22Rv1 (cell line): ENCODE measurements at regions not wholly inside any gene's neighbourhood (a gene's known extent, or its start where the extent isn't known, plus 50 kb on each side); places are given as distances from the start of the nearest gene placed in this dataset.

Source experiments
- CTCF ChIP-seq: fragments of 450-650 bp; IDR thresholded peaks from 2 replicates; pipeline ENCODE4 v1.5.1; 2017; ENCODE audit warnings: mild to moderate bottlenecking
- ZFX ChIP-seq: fragments of 450-650 bp; IDR thresholded peaks from 2 replicates; pipeline ENCODE4 v1.6.1; 2017; ENCODE audit warnings: antibody characterized with exemption, borderline replicate concordance

GRCh38 chr11:20243974-20244373 lies 83.7 kb upstream of the DBX1 start:
- TF ChIP-seq CTCF (peak; percentile 66), ZFX (no peak)
